Fibroblast of the conjunctiva (primary cell): ENCODE measurements at regions not wholly inside any gene's neighbourhood (a gene's known extent, or its start where the extent isn't known, plus 50 kb on each side); places are given as distances from the start of the nearest gene placed in this dataset.
"Not testable (repeated sequence)": the region's sequence is repeated elsewhere in the genome, so short reads cannot be mapped to it uniquely, and the experiment has no call there.

Experiments
- DNase-seq: peaks from one replicate; pipeline ENCODE4 v3.0.0-alpha.2; 2010; ENCODE audit warnings: low read depth

DNA sequence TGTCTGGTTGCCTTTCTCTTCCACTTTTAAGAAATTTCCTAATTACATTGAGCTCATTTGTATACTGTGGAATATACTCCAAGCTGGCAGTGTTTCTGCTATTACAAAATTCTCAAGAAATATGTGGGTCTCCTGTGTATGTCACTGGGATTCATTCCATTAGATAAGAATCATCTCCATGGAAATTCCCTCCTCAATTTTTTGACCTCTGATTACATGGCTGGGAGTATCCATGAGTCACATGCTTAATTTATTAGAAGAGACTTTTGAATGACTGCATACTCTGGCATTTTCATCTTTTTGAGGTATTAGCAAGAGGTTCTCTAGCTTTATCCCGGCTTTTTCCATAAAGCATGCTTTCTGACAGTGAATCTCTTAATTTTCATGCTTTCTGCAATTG lies 665.5 kb upstream of the CNTNAP5 start:
- DNase-seq = no peak

DNA sequence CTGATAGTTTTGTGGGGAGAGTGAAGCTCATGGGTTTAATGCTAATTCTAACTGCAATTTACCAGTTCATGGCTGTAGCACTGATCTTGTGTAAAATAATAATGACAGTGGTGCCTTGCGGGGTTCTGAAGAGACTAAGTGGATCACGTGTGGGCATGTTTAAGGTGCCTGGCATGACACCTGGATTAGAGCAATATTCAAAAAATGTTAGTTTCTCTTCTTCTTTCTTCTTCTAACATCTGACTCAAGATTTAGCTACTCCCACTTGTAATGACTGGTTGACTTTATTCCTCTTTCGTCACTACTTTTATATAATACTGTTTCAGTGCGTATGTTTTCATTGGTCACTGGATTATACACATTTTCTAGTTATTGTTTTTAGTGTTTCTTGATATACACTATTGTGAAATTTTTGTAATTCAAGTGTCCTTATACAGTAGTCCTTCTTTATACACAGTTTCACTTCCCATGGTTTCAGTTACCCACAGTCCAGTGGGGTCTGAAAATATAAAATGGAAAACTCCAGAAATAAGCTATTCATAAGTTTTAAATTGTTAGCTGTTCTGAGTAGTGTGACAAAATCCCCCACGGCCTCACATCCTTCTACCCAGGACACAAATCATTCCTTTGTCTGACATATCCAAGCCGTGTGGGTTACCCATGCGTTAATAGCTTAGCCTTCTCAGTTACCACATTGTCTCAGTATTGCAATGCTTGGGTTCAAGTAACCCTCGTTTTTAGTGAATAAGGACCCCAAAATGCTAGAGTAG lies 662.2 kb upstream of the CNTNAP5 start:
- no peak for DNase-seq

DNA sequence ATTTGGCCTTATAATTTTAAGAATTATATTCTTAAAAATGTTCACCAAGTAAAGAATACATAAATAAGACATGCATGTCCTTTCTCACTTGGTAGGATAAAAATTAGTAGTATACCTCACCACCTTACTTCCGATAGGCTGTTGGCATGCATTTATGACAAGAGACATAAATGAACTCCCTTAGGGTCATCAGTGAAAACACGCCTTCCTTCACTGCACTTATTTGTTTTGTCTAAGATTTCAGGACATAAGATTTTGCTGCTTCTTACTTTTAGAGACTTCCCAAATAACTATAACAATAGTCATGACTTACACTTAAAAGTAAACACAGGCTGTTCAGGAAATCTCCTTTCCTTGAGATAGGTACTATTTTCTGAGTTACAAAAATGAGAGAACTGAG lies 661.3 kb upstream of the CNTNAP5 start:
- no peak for DNase-seq

DNA sequence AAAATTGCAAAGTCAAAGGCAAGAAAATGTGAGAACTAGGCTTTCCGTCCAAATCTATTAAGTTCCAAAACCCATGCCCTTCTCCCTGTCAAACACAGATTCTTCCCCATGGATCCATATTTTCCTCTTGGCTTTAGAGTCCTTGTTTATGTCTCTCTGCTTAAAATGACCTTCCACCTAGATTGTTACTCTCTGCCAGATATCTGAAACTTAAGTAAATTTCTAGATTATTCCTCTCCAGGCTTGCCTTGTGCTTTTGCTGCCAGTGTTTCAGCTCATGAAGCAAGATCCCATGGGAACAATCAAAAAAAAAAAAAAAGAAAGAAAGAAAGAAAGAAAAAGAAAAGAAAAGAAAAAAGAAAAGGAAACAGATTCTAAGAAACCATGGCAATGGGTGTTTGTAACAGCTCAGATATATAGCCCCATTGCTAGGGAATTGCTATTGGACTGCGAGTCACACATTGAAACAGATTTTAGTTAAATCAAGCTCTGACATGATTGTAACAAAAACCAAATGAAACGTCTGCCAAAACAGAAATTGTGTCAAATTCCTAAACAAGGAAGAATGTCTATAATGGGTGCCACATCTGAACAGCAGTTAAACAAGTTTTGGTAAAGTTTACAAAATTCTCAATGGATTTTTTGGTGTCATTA lies 660.7 kb upstream of the CNTNAP5 start:
- no peak for DNase-seq

DNA sequence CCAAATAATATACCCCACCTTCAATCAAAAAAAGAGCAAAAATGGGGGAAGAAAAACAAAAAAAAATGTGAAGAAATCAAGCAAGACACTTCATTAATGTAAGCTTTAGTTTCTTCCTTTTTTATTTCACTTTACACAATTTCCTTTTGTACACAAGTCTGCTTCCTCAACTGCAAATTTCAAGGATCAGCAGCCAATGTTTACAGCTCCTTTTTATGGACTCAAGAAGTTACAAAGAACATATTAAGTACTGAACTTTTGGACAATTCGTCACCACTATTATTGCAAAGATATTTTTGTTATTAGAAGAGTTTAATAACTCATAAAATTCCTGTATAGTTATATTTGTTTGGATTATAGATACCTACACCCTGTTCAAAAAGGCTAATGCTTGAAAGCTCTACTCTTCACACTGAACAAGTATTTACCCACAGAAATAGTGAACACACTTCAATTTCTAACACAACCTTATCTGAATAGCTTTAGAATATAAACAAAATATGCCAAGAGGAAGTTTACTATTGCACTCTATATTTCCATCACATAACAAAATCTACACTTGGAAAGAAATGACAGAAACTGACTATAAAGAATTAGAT lies 658.7 kb upstream of the CNTNAP5 start:
- no peak for DNase-seq

DNA sequence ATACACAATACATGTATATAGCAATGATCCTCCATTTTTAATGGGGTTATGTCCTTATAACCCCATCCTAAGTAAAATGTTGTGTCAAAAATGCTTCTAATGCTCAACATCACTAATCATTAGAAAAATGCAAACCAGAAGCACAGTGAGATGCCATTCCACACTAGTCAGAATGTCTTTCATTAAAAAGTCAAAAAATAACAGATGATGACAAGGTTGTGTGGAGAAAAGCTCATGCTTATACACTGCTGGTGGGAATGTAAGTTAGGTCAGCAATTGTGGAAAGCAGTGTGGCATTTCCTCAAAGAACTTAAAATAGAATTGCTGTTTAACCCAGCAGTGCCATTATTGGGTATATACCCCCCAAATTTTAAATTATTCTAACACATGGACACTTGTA lies 654.9 kb upstream of the CNTNAP5 start:
- no peak for DNase-seq

DNA sequence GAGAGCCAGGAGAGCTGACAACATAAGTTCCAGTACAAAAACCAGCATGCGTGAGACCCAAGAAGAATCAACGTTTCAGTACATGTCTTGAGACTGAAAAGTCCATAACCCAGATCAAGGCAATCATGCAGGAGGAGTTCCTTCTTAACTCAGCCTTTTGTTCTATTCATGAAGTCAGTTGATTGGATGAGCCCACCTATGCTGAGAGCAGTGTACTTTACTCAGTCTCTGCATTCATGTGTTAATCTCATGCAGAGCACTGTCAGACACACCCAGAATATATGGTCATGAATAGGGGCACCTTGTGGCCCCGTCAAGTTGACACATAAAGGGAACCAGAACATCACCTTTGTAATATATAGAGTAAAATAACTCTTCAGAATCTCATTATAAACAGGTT lies 653.6 kb upstream of the CNTNAP5 start:
- DNase-seq = no peak

DNA sequence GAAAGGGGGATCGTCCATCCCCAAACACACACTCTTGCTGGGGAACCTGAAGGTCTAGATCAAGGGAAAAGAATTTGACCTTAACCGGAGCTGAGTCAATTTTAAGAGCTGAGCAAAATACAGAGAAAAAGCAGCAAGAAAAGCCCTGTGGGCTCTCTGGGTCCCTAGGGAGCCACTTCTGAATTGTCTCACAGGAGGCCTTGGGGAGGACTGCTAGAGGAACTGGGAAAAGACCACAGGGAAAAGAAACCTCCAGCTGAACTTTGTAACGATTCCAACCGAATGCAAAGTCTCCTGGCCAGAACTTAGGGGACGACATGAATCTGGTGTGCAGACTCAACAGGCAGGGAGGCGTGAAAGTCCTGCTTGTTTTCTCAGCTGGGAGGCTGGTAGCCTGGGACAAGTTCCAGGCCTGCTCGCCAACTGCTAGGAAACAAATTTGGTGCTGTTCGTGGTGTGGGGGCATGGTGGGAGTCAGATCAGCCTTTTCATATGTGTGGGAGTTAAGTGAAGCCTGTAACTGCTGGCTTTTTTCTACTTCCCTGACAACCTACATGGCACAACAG lies 644.6 kb upstream of the CNTNAP5 start:
- DNase-seq = no peak

DNA sequence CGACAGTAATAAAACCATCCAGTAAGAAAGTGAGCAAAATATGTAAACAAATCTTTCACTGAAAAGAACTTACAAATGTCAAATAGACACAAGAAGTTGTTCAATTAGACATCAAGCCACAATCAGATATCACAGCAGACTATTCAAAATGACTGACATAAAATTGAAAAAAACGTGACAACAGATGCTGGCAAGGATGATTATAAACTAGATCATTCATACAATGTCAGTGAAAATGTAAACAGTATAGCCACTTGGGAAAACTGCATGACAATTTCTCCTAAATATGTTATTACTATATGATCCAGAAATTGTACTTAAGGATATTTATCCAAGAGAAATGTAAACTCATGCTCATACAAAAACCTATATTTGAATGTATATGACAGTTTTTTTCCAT lies 609.4 kb upstream of the CNTNAP5 start:
- no peak for DNase-seq

DNA sequence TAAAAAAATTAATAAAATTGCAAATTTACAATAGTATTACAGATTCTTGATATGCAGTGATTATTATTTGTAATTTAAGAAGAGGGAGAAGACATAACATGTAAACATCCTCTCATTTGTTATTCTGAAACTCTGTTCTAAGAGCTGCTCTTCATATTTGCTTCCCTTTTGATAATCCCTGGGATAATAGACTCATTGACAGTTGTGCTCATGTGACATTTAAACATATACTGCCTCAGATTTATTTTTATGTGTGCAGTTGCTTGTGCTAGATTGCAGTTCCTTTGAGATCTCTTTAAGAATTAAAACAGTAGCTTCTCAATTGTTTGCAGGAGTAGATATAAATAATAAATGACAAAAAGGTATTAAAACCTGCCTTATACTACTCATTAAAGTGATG lies 605.1 kb upstream of the CNTNAP5 start:
- no peak for DNase-seq

DNA sequence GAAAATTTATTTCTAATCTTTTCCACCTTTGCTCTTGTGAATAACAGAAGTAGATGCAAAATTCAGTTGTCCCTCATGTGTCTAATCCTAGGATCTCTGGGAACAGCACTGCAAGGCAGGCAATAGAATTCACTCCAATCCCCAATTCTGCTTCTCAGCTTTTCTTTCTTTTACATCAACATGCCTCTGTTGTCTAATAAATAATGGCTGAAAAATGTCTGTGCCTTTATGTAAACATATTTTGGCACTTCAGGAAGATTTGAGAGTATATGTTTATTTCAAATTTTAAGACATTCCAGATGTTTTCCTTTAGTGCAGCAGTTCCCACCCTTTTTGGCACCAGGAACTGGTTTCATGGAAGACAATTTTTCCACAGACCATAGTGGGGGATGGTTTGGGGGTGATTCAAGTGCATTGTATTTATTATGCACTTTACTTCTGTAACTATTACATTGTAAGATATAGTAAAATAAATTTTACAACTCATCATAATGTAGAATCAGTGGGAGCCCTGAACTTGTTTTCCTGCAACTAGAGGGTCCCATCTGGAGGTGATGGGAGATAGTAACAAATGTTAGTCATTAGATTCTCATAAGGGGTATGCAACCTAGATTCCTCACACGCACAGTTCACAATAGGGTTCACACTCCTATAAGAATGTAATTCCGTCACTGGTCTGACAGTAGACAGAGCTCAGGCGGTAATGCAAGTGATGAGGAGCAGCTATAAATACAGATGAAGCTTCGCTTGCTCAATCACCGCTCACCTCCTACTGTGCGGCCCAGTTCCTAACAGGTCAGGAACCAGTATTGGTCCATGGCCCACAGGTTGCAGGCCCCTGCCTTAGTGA lies 590.3 kb upstream of the CNTNAP5 start:
- peak; percentile 26 for DNase-seq

DNA sequence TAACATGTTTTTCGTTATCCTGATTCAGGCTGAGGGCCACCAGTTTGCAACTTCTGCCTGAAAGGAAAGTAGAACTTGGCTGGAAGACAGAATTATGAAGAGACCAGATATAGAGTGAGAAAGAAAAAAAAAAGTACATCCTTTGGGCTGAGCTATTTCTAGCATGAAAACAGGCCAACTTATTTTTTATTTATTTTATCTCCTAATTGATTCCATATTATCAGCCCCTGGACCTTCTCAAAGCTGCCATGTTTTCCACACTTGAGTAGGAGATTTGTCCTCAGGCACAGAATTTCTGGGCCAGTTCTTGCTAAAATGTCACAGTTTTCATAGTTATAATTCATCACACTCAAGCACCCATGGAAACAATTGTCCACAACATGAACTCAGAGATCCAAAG lies 586.8 kb upstream of the CNTNAP5 start:
- peak; percentile 52 for DNase-seq

DNA sequence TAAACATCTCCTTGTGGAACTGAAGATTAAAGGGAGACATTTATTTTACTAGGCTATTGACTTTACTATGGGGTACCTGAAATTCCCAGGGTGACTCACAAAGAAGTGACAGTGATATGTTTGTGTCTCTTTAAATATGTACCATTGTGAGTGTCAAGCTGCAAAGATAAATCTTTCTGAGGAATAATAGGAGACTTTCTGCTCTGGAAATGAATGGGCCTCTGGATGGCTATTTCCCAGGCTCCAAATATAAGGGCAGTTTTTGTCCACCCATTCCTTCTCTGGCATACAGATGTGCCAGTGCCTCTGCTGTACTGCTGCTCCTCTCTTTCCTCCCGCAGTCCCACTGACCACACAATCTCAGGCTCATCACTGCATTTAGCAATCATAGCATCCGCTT lies 586.4 kb upstream of the CNTNAP5 start:
- no peak for DNase-seq

DNA sequence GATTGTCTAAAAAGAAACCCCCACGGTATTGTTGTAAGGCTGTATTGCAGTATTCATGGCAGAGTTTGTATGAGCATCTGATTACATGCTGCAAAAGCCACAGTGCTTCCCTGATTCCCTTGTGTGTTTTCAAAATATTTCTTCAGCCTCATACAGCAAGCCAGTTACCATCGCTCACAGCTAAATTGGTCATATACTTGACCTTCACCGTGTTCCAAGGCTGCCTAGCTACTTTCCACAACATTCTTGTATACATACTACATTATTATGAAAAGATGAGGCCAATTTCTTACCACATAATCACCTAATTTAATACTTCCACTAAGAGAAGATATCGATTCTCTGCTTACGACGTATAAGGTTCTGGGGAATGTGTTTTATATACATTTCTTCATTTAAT lies 576.3 kb upstream of the CNTNAP5 start:
- DNase-seq = no peak

DNA sequence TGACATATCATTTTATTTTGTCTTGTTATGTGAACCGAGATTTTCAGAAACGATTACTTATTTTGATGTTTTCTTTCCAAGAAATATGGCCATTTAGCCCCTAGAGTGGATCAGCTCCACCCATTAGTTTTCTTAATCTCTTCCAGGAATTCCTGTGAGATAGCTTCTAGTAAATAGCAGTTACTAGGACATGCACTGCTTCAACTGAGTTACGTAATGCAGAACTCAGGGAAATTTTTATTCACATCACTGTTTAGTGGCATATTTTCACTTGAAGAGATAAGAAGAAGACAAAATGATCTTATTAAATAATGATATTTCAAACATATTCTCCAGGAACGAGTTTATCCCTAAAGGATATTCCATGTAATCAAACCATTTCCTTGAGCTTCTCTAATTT lies 573.5 kb upstream of the CNTNAP5 start:
- DNase-seq = no peak

DNA sequence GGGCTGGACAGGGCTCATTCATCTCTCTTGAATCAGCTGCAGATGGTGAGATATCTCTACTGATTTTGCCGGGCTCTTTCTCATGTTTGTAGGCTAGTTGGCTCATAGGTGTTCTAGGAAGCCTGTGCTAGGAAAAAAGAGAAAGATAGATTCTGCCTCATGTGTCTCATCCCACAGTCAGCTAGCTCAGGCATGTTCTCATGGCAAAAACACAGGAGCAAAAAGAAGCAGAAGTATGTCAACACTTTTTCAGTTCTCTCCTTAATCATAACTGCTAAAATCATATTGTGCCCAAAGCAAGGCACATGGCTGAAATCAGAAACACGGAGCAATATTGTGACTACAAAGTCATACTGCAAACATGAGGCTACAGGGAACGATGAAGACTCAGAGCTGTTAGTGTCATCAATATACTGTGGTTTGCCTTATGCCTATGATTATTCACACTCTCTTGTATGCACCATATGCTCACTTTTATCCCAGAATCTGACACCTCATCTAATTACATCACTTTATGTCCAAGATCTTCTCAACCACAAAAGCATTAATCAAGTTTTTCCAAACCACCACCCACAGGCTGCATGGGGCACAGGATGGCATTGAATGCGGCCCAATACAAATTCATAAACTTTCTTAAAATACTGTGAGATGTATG lies 571.9 kb upstream of the CNTNAP5 start:
- DNase-seq = no peak

DNA sequence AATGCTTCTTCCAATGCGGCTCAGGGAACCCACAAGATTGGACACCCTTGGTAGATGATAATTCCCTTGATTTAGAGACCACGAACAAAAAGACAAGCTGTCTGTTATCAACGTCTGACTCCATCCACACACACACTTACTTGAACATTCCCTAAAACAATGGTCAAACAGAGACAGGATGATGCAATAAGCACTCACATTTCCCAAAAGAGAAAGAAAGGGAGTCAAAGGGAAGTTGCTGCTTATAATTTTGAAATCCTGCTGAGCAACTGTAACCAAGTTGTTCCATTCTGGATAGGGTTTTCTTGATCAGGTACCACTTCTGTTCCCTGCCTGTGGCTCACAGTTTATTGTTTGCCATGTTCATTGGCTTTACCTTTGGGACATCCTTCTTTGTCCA lies 571.3 kb upstream of the CNTNAP5 start:
- DNase-seq = no peak

DNA sequence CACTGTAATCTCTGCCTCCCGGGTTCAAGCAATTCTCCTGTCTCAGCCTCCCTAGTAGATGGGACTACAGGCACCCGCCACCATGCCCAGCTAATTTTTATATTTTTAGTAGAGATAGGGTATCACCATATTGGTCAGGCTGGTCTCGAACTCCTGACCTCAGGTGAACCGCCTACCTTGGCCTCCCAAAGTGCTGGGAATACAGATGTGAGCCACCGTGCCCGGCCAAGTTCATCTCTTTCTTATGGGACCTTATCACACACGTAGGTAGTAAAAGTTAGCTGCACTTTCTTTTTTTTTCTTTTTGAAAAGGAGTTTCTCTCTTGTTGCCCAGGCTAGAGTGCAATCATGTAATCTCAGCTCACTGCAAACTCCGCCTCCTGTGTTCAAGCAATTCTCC lies 569.9 kb upstream of the CNTNAP5 start:
- not testable (repeated sequence) for DNase-seq

DNA sequence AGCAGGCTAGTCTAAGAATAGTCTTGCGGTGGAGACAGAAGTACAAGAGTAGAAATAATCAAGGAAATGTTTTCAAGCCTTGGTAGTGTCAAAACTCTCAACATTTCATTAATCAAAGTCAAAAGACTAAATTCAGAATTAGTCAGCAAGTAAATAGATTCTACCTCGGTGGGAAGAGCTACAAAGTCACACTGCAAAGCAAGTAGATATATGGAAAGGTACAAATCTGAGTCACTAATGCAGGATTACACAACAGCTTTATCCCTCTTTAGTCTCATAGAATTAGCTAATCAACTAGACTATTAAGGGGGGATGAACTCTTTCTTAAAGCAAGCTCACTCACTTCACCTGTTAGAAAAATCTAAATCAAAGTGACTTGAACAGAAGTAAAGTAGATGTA lies 568.7 kb upstream of the CNTNAP5 start:
- DNase-seq = no peak

DNA sequence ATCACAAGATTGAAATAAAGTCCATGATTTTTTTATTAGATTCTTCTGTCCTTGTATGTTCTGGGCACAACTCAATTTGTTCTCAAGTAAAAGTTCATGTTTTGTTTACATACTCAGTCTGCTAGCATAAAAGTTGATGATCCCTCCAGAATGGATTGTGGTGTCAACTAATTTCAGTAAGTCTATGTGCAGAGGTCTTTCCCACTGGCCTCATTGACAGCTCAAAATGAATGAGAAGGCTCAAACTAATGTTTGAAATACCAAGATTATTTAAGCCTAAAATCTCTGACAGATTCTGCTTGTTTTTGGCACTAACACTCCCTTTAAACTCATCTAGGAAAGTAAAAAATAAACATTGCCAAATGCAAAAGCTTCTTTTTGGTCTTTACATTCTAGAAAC lies 561.2 kb upstream of the CNTNAP5 start:
- DNase-seq = no peak

DNA sequence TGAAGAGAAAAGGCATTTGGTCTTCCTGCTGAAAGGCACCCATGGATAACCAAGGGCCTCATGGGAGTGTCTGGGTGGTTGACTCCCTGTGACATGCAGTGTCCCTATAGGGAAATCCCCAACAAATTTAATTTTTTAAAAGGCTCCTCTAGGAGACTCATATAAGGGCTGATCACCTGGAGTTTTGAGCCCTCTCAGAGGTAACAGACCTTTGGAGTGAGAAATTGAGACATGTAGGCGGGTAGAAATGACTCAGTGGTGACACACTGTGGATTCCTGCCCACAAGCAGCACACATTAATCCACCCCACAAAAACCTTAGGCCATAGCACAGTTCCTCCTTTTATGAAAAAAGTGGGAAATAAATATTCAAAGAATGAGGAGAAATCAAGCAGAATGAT lies 557.0 kb upstream of the CNTNAP5 start:
- no peak for DNase-seq

DNA sequence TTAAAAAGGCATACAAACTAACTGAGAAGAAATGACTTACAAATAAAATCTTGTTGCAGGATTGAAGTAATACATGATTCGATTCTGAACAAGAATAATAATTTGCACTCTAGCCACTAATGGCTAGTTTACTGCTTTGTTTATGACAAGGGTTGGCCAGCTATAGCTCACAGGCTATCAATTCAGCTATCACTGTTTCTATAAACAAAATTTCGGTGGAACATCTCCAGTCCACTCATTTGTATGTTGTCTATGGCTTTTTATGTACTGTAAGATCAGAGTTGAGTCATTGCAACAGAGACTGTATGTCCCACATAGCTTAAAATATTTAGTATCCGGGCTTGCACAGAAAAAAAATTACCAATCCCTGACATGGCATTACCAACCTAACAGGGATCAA lies 543.7 kb upstream of the CNTNAP5 start:
- DNase-seq = no peak
